Mucosa of gallbladder (tissue), 1 donor: ENCODE measurements at regions not wholly inside any gene's neighbourhood (a gene's known extent, or its start where the extent isn't known, plus 50 kb on each side); places are given as distances from the start of the nearest gene placed in this dataset.
A peak's percentile ranks its signal among the peaks of the same experiment; 100 is the strongest.
"Not testable (repeated sequence)": the region's sequence is repeated elsewhere in the genome, so short reads cannot be mapped to it uniquely, and the experiment has no call there.

ENCODE experiments used
- DNase-seq: peaks from one replicate; pipeline ENCODE4 v3.0.0-alpha.2; 2020; ENCODE audit warnings: low spot score
- donor health status: DM: no; HTN: no; CAD: no.

DNA sequence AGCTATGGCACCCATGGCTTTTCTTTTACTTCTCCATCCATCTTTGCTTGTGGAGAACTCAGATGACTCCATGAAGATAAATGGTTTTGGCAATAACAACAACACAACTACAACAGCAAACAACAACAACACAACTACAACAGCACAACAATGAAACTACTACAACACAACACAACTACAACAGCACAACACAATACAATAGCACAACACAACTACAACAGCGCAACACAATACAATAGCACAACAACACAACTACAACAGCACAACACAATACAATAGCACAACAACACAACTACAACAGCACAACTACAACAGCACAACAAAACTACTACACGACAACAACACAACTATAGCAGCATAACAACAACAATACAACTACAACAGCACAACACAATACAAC lies 569.4 kb downstream of the TOX3 start:
- DNase-seq, result not testable (repeated sequence)

DNA sequence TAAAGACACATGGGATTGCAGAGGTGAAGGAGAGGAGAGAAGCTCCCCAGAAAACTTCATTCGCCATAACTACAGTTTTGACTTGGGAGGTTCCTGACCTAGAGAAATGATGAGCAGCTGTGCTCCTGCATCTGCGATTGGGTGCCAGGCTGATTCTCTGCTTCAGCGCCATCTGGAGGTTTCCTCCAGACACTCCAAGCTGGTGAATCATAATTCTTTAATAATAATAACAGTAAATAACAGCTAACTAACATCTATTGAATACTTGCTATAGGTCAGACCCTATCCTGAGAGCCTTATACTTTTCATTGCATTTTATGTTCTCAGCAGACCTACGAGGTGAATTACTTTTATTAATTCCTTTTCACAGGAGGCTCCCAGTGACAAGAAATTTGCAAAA lies 575.8 kb downstream of the TOX3 start:
- no peak for DNase-seq

DNA sequence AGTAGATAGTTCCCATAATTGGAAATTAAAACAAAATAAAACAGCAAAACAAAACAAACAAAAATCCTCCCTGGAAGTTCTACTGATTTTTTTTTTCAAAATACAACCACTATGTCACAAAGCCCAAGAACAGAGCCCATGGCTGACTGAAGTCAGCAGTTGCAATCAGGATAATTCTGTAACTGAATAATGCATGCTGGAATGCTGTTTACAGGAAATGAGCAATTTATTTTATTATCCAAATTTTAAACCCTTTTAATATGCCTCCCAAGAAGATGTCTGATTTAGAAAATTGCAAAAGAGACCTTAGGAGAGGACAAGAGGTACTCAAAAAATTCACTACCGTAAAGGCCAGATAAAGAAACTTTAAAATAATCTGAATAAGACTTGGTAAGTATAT lies 578.2 kb downstream of the TOX3 start:
- no peak for DNase-seq

DNA sequence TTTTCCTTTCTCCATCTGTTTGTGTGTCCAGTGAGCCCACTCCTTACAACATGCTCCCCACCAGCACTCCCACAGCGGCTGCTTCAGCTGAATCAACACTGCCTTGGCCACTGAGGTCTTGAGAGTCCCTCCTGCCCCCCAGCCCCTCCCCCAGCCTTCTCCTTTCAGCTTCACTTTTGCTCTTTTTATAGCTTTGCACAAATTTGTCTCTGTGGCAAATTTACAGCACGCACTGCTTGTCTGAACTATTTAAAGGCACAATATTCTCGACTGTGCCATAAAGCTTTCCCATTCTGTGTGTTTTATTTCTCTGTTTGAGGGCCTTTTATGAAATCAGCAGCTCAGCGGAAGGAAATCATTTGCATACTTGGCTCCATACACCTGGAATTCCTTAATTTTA lies 579.3 kb downstream of the TOX3 start:
- DNase-seq, result no peak

DNA sequence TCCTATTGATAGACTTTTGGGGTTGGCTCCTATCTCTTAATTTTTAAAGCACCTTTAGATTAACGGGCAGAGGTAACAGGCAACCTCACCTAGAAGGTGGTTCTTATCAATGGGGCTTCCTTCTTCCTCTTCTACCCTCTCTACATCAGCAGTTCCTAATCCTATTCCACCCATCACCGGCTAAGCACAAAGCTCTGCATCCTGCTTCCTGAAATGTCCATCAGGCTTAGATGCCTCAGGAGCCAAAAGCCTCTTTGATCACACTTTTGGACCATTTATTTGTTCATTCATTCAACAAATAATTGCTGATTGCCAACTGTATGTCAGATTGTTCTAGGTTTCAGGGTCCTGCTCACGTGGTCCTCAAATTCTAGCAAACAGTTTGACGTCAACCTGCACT lies 586.0 kb downstream of the TOX3 start:
- DNase-seq, result no peak

DNA sequence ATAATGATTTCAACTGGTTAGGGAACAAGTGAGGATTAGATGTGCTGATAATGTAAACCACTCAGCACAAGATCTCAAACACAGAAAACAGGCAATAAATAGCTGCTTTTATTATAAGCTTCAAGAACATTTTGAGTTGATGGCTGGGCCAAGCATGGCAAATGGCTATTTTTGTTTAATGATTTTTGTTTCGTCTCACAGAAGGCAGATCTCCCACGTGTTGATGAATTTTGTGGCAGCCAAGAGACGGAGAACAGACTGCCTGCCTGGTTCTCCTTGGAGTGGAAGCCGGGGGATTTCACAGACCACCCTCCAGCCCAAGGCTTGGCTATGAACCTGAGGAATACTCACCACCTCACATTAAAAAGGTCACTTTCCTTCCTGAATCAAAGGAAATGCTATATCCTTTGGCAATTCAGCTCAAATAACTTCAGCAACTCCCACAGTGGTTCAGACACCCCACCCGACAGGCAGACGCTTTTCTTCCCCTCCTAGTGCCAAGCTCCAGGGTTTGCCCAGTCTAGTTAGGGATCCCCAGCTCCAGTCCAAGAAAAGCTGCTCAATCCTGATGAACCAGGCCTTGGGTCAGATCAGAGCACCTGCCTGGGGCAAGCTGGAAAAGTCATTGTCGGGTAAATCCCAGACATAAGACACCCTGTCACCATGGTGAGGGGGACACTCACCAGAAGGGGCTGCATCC lies 593.5 kb downstream of the TOX3 start:
- no peak for DNase-seq

DNA sequence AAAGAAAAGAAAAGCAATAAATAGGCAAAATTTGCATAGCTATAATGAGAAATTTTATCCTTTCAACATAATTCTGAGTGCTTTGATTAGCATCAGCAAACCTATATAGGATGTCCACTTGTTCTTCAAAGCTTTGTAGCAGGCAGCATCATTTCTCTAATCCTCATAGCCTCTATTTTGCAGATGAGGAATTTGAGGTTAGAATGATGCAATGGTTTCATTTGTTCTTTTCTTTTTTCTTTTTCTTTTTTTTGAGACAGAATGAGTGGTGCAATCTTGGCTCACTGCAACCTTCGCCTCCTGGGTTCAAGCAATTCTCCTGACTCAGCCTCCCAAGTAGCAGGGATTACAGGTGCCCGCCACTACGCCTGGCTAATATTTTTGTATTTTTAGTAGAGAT lies 594.4 kb downstream of the TOX3 start:
- no peak for DNase-seq

DNA sequence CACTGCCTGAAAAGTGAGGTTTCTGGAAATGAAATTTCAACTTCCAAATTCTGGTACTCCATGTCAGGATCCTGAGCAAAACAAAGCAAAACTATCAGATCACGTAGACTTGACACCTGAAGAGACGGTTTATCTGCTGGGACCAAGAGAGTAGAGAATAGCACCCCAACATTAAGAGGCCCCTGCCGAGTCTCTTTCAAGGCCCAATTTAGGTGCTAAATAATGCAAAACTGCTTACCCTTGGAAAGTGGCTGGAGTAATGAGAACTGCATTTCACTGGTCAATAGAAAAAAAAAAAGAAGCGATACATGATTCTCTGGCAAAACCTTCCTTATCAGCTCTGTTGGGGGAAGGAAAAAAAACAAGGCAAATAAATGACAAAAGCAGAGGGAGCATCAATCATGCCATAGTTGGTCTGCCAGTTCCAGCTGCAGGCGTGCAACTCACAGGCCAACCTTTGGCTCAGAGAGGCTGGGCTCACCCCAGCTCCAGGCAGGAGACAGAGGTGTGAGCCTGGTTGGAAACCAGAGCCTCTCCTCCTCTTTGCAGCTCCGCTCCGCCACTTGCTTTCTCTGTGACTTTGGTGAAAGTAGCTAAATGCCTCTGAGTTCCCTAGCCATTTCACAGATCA lies 595.2 kb downstream of the TOX3 start:
- no peak for DNase-seq

DNA sequence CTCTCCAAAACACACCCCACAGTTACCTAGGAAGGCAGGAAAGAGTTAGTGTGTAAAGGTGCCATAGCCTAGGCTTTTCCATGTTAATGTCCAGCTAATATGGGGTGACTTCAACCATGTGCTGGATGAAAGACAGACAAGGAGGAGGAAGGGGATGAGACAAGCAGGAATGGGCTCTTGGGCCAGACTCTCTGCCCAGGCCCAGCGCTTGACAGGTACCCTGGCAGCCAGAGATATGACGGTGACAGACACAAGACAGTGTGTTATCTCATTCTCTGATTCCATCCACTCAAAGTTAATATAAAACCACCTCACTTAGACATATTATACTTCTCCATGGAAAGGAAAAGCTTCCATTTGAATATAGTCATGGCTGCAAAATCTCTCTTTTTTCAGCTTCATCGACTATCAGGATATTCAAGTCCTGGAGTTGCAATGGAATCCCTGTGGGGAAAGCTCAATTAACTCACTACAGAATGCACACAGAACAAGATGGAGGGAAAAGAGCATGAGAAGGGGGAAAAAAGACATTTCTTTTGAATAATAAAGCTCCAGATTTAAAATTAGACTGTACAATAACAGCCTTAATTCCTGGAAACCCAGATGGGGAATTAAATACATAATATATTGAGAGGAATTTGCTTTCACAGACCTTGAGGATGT lies 596.7 kb downstream of the TOX3 start:
- no peak for DNase-seq

DNA sequence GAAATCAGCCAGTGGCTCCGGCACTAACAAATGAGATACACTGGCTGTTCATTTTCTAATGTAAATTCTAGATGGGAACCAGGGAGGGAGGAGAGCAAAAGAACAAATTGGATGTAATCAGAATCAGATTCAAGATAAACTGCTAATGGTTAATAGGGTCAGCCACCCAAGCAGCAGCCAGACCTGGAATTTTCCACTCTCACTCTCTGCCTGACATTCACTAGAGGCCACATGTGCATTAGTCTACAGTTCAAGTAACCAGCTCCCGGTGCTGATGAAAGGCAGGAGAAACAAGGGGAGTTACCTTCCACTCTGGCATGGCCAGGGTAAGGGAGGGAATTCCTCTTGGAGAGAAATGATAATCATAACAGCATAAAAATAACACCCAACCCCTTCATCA lies 597.7 kb downstream of the TOX3 start:
- DNase-seq, result no peak

DNA sequence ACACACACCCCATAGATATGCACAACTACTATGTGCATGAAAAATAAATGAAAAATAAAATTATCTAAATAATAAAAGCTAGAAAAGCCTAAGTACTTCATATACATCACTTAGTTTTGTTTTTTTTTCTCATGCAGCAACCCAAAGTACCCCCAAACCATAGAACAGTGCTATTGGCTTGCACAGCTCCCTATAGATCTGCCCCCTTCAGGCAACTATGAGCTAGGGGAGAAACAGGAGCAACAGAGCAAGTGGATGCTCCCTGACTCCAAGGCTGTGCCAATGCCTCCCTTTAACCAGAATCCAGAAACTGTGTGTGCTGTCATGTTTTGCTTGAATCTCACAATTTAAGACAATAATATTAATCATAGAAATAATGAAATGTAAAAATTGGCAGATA lies 605.5 kb downstream of the TOX3 start:
- no peak for DNase-seq

DNA sequence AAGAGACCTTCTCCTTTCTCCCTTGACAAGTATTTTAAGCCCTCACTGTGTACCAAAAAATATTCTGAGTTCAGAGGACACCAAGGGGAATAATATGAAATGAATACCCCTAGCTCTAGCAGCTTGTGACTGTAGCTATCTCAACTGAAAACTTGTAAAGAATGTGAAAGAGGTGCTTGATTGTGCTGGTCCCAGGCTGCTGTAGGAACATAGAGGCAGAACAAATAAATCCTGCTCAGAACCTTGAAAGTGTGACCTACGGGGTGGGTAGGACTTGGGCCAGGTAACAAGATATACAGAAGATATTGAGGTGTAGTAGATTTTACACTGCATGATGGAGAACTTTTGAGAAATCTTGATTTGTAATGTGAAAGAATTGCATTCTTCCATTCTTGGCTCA lies 606.8 kb downstream of the TOX3 start:
- DNase-seq, result no peak

DNA sequence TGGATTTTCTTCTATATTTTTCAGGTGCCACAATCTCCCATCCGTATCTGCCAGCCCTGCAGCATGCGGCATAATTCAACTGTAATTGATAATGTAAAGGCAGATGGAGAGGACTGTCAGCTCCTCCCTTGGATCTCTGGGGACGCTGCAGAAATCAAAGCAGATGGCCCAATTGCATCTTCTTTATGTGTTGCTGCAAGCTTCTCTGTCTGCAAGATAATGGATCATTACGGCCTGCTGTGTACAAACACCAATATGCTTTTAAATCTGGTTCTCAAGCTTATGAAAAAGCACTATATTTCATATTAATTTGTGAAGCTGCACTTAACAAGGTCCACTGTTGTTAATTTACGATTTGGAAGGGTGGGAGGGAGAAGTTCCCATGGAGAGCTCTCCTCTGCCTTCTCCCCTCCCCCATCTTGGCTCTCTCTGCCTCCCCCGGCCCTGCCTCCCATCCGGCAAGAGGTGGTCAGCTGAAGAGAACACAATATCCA lies 607.5 kb downstream of the TOX3 start:
- DNase-seq, result no peak

DNA sequence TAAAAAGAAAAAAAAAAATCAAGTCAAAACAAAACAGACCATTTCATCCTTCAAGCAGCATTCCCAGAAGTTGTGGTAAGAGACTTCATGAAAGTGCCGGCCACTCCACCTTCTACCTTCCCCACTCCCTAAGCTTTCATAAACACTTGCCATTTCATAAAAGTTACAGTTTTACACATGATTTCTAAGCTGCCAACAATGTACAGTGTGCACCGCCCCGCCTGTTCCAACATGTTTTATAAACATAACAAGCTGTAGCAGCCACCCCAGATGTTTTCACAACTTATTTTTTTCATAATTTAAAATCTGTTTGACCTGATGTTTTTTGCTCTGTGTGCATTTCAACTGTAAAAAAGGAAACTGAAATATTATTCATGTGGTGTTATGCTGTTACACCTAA lies 608.1 kb downstream of the TOX3 start:
- no peak for DNase-seq

DNA sequence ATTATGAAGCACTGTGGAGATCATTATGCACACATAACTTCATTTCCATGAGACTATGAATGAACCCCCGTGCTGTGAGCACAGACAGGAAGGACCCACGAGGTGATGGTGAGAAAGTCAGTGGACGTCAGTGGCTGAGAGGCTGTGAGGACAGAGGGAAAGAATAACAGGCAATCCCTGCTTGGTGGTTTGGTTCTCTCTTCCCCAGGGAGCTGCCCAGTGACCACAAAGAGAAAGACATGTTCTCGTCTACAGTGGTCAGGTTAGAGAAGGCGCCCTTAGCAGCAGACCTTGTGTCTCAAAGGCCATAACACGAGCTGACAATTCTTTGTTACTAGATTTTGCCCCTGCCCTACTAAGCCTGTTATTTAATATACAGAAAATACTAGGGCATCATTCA lies 609.2 kb downstream of the TOX3 start:
- DNase-seq, result no peak

DNA sequence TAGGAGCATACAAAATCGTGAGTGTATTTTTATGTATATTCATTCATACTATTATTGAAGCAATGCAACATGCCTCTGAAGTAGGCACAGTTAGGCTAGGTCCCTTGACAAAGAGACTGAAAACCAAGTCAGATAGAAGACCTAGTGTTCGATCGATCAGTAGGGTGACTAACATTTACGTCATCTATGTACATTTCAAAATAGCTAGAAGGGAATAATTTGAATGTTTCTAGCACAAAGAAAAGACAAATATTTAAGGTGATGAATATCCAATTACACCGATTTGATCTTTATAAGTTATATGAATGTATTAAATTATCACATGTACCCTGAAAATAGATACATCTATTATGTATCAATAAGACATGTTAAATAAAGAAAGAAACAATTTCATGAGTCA lies 610.1 kb downstream of the TOX3 start:
- no peak for DNase-seq

DNA sequence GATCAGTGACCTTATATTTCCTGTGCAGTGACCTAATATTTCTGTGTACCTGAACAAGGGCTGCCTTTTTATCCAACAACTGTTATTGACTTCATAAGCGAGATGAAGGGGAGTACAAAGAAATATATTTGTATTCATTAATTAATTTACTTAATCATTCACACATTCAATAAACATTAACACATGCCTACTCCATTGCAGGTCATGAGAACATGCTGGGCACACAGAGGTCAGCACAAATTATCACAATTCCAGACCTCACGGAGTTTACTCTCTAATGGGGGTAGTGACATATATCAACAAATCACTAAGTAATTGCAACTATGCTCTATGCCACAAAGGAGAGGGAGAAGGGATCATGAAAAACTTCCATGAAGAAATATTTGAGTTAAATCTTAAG lies 614.6 kb downstream of the TOX3 start:
- no peak for DNase-seq

DNA sequence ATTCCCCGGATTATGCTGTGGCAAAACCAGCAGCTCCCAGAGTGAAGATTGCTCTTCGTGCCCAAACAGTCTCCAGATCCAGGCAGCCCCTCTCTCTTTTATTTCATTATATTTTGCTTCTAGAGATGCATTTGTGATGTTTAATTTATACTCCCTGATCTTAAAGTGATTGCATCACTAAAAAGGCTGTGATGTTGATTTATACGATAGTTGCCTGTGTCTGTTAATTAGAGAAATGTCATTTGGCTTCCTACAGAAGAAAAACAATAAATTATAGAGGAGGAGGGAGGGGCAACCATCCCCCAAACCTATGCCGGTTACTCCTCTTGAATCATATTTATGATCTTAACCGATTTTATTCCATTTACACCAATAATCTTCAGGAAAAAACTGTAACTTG lies 615.3 kb downstream of the TOX3 start:
- DNase-seq, result no peak

DNA sequence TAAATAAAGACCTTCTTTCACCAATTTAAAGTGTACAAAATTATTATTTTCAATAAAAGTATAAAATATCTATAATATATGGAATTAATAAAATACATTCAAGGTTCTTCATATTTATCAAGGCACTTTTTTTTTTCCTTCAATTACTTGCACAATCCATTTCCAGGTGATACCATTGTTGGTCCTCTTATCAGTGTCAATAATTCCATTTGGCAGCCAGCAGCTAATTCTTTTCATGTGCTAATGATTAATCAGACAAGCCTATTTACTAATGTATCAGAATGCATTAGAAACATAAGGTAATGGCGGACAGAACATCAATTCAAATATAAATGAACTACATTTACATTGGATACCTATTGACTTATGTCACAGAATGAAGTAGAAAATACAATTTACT lies 622.2 kb downstream of the TOX3 start:
- DNase-seq, result peak; percentile 13

DNA sequence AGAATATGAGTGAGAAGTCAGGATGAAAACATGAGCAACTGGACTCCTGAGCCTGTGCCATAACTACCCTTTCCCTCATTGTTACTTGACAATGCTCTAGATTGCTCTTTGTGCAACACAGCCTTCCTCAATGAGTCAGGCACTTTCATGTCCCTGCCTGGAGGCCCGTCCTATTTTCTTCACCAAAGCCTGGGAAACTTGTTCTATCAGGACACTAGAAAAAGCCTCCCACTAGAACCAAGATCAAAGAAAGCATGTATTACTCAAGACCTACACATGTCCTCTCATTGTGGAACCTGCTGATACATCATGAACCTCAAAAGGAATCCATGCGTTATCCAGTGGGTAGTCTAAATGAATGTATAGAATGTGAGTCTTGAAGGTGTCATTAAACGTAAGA lies 624.5 kb downstream of the TOX3 start:
- DNase-seq, result no peak

DNA sequence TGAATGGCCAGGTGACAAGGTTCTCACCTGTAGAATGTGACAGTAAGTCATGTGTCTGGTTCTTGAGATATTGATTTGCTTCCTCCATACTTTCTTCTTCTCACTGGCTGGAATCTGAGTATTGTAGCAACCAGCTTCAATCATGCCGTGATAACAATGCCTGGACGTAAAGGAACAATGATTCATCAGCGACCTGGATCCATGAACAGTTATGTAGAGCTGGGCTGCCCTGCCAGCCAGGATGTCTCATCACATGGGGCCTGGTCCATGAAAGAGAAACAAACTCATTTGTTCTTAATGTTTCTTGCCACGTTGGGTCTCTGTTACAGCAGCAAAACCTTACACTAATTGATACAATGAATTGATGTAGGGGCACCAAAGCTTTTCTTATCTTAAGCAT lies 627.2 kb downstream of the TOX3 start:
- DNase-seq, result no peak

DNA sequence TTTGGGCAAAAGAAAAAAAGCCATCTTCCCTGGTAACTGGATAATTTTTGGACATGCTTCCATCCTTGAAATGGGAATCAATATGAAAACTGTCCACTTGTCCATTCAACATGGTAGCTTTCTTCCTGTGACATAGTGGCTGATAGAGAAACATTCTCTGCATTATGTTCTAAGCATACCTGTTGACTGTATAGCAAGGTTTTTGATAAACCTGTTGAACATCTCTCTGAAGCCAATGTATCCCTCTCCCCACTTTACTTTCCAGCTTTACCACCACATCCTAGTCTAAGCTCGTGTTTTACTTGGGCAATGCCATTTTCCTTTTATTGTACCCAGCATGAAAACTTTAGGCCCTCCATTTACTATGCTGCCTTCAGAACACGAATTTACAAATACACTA lies 630.1 kb downstream of the TOX3 start:
- no peak for DNase-seq

DNA sequence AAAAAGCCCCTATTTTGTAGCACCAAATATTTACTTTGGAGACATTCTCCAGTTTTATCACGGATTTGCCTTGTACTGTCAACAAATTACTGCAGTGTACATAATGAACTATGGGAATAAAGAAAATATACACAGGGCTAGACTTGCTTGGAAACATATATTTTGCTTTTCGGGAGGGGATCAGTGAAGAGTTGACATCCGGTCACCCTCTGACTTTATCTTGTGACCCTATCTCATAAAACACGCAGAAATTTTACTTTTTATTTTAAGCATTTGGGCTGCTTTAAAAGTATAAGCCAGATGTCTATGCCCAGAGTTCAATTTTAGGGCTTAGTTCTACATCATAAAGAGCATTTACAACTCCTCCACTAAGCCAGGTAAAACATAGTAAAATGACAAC lies 630.7 kb downstream of the TOX3 start:
- DNase-seq, result no peak
